Activated CD4-positive, alpha-beta T cell treated with anti-CD3 and anti-CD28 coated beads, Interleukin-10, Interleukin-2, amounts not matched to agents 100 ng/mL and 50 ng/mL, durations not matched to agents 16 hours and 8 hours (primary cell): ENCODE measurements at regions not wholly inside any gene's neighbourhood (a gene's known extent, or its start where the extent isn't known, plus 50 kb on each side); places are given as distances from the start of the nearest gene placed in this dataset.

Experiments
- DNase-seq: peaks from one replicate; pipeline ENCODE4 v3.0.0-alpha.2; 2020

DNA sequence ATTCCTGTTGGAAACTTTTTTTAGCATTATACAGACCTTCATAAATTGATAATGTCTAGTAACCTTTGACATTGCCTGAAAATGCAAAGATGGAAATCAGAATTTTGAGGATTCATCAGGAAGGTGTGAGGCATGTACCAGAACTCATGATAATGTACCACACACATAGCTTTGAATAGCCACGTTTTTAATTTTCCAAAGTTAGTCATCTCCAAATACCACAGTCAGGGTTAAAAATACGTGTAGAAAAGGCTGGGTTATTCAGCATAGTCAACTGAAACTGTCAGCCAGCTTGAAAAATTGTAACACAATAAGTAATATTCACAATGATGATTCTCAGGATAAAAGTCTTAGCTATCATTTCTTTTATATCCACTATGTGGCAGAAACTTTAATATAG, 102.0 kb upstream of the THRB start:
- DNase-seq = no peak

- DNase-seq = no peak
Measured at GRCh38 chr3:24598695-24599470, 104.2 kb upstream of the THRB start.

DNA sequence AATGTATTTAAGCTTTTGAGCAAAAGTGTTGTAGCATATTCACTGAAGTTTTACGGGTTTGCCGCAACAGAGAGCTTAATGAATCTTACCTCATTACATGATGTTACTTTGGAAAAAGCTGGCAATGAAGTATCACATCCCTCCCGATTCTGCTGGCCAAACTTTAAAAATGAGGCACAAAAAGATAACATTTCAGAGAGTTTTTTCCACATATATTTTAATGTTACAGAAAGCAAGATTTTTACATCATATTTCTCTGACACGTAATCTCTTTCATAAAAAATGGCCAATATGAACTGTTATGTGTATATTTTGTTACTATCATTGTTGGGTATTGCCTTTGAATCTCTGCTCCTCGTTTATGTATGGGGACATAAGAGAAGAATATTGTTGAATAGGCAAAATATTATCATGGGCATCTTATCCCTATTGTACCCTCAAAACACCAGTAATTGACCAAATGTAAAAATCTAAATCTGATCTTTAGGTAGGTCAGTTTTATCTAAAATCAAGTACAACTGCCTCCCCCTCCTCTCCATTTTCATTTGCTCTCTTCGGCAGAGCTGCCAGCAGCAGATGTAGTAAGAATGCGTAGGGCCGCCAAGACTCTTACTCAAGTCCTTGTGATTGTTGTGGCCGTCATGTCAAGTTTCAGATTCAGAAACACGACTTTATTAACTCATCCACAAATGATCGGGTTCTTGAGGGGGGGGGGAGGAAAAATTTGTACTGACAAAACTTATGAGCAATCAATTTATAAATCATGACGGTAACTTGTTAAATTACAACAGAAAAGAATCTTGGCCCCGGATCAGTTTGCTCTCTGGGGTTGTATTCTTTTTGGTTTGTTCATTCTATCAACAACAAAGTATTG, 106.7 kb upstream of the THRB start:
- no peak for DNase-seq

DNA sequence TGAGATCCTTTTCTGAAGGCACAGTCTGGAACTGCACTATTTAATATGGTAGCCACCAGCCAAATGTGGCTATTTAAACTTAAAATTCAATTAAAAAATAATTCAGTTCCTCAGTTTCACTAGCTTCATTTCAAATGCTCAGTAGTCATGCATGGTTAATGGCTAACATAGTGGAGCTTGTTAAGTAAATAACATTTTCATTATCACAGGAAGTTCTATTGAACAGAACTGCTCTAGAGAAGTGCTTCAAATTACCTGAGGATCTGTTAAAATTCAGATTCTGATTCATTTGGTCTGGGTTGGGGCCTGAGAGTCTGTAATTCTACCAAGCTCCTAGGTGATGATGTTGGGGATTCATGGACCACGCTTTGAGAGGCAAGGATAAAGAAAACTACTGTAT, 109.6 kb upstream of the THRB start:
- no peak for DNase-seq

- no peak for DNase-seq
Measured at GRCh38 chr3:24605511-24606028, 110.9 kb upstream of the THRB start.

- DNase-seq = no peak
Measured at GRCh38 chr3:24607281-24607680, 112.6 kb upstream of the THRB start.

- DNase-seq = no peak
Measured at GRCh38 chr3:24608701-24609390, 114.2 kb upstream of the THRB start.

DNA sequence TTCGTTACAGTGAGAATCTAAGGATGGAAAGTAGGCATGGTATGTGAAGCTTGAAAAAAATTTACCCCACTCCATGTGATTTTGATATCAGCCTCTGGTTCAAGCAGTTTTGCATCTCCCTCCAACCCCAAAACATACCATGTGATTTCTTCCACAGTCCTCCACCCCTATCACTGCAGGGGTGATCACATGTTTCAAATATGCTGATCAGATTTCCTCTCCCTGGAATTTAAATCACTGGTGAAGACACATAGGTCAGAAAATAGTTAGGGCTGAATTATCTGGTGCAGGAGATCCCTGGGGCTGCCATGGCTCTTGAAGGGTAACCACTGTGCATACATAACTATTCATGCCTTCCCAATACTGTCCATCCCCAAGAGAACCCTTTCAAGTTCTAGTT, 119.7 kb upstream of the THRB start:
- no peak for DNase-seq

DNA sequence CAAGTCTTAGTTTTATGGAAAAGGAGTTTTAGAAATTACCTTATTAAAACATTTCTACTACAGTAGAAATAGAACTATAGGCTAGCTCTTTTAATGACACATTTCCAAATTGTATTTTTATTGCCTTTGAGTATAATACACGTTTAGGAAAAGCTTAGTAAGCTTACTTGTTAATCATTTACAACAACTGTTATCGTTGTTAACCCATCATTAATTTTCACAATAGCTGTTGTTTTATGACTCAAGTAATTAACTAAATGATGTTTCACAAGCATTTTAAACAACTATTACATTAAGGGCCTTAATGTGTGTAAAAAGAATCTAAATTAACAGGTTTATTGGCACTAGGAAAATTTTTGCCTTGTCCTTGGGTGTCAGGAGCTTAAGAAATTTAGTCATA, 120.5 kb upstream of the THRB start:
- no peak for DNase-seq

- no peak for DNase-seq
Measured at GRCh38 chr3:24616110-24616829, 121.6 kb upstream of the THRB start.

DNA sequence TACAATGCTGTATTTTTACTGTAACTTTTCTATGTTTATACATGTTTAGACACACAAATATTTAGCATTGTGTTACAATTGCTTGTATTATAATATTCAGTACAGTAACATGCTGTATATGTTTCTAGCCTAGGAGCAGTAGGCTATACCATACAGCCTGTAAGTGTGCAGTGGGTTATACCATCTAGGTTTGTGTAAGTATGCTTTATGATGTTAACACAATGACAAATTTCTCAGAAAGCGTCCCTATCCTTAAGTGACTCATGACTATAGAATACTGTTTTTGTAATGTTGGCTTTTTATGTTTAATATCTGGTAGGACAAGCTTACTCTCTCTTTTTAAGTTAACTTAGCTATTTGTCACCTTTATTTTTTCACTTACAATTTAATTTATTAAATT, 127.5 kb upstream of the THRB start:
- no peak for DNase-seq

DNA sequence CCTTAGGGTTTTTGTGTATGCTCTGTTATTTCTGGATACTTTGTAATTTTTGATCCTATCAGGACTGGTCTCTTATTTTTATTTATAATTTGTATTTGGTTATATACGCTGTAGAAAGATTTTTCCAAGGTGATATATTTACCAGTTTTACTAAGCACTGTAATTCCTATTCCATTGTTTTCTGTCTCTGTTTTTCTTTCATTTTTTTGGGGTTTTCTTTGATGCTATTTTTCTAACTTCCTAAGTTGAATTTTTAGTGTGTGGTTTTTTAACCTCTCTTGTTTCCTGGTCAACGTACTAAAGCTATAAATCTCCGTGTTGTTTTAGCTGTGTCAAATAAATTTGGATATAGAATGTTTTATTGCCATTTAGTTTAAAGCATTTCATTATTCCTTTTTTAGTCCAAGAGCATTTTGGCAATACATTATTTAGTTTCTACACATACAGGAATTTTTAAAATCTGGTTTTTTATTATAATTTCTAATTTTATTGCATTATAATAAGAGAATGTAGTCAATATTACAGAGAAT, 128.1 kb upstream of the THRB start:
- DNase-seq = no peak

GRCh38 chr3:24623657-24624056, 129.0 kb upstream of the THRB start:
- no peak for DNase-seq

GRCh38 chr3:24624938-24625681, 130.5 kb upstream of the THRB start:
- no peak for DNase-seq

DNA sequence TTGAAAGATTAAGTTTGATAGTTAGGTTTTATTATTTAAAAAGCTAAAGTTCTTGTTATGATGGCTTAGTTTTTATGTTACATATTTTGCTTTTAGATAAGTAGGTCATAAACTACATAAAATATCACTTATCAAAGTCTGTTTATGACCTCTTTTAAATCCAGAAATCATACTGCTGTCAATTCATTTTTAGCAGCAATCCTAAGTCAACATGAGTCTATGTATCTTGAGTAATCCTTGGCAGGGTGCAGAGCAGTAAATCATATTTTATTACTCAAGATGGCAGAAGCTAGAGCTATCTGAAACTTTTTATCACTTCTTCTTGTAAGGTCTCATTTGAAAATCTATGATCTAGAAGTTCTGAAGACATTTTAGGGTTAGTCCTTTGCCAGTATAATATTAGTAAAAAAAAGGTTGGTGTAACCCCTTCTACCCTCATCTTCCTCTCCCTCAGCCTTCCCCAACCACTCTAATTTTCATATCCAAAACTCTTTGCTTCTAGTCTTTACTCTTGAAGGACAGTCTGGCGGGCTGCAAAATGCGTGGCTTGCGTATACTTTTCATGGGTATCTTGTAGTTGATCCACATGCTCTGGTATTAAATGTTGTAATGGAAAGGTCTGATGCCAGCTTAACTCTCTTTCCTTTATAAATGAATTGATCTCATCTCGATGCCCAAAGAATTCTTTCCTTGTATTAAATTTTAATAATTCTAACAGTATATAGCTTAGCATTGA, 134.0 kb upstream of the THRB start:
- DNase-seq = no peak

DNA sequence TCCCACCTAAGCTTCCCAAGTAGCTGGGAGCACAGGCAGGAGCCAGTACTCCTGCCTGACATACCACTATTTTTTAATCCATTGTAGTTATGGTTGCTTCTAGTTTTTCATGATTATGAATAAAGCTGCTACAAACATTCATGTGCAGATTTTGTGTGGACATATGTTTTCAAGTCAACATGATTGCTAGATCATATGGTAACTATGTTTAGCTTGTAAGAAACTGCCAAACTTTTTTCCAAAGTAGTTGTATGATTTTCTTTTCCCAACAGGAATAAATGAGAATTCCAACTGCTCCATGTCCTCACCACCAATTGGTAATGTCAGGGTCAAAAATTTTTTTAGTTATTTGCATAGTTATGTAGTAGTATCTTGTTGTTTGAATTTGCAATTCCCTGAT, 136.8 kb upstream of the THRB start:
- no peak for DNase-seq

DNA sequence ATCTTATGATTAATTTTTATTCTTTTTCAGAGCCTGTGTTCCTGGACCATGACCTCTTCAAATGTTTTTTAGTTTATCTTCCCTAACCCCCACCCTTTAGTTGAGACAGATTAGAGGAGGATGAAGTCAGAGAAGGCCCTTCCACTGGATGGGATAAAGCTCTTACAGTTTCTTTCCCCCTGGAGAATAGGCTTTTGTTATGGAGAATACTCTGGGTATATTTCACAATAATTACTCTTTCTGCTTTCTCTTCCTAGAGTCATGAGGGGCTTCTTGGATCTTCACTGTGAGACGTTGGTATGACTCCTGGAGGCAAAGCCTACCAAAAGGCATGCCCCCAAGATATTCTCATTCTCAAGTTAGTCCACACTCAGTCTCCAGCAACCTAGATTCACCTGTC, 144.4 kb upstream of the THRB start:
- DNase-seq = no peak

DNA sequence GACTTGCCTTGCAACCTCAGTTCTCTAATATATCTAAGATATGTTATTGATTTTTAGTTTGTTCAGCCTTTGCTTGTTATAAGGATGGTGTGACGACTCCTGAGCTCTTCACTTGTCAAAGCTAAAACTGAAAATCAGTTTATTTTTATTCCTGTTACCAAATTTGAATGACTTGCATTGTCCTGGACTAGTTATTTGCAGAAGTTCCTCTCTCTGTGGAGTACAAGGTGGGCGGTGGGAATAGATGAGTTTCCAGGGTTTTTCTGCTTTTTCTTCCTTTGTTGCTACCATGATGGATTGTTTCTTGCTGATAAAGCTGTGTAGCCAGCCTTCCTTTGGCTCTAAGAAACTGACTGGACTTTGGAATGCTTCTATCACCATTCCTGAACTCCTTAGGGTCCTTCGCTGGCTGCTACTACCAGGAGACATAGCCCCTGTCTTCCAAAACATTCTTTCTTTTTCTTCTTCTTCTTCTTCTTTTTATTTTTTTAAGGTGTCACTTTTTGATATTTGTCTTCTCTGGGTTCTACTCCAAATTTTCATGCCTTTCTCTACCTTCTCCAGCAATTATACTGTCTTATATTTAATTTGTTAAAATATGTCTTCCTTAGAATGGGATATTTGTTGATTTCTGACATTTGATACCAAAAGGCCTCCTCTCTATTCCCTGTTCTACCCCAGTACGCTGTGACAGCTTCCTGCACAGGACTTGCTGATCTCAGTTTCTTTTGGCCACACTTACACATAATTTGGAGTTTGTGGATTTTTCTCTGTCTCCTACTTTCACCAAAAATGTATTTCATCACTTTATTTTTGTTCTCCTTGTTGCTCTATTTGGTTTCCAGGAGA, 145.1 kb upstream of the THRB start:
- DNase-seq = no peak

GRCh38 chr3:24640330-24640877, 145.8 kb upstream of the THRB start:
- DNase-seq = no peak

DNA sequence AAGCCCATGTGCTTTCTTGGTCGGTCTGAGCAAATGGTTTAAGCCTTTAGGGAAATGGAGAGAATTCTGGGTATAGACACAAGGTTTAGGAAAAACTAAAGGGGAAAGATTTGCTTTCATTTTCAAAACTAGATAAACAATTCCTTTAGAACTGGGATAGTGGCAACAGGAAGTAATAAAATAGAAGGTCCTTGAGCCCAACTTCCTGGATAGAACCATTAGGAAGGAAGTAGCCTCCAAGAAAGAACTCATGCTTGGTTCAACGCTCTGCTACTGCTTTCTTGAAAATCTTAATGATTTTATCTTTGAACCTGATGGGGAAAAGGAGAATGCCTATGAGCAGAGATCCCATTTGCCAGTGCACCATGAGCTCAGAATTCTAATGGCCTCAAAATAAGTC, 147.0 kb upstream of the THRB start:
- DNase-seq = no peak
